ENCODE measurements at regions not wholly inside any gene's neighbourhood (a gene's known extent, or its start where the extent isn't known, plus 50 kb on each side); places are given as distances from the start of the nearest gene placed in this dataset.

- H3K4me3 ChIP-seq (ENCODE audit: control insufficient read depth, low read depth, low read length) = no peak overlapping the region
- no peak for TF ChIP-seq CTCF (IDR thresholded peaks at IDR 0.05; ENCODE audit: control insufficient read depth, insufficient read depth, low read depth, low read length, missing control alignments)
- DNase-seq (ENCODE audit: low read depth) = no peak
Measured at GRCh38 chr18:78069784-78070664, 820.4 kb downstream of the GALR1 start.

- TF ChIP-seq CTCF (IDR thresholded peaks at IDR 0.05; ENCODE audit: control insufficient read depth, insufficient read depth, low read depth, low read length, missing control alignments) = no peak
- H3K4me3 ChIP-seq (ENCODE audit: control insufficient read depth, low read depth, low read length) = no peak overlapping the region
- no peak for DNase-seq (ENCODE audit: low read depth)
Measured at GRCh38 chr18:78071166-78071710, 821.6 kb downstream of the GALR1 start.

- TF ChIP-seq CTCF (IDR thresholded peaks at IDR 0.05; ENCODE audit: control insufficient read depth, insufficient read depth, low read depth, low read length, missing control alignments) = no peak
- H3K4me3 ChIP-seq (ENCODE audit: control insufficient read depth, low read depth, low read length) = no peak overlapping the region
- DNase-seq (ENCODE audit: low read depth) = no peak
Measured at GRCh38 chr18:78071776-78072175, 822.1 kb downstream of the GALR1 start.

GRCh38 chr18:78072375-78072774 is 822.7 kb downstream of the GALR1 start:
- TF ChIP-seq CTCF (IDR thresholded peaks at IDR 0.05; ENCODE audit: control insufficient read depth, insufficient read depth, low read depth, low read length, missing control alignments) = no peak
- DNase-seq (ENCODE audit: low read depth) = no peak
- no peak overlapping the region for H3K4me3 ChIP-seq (ENCODE audit: control insufficient read depth, low read depth, low read length)

- TF ChIP-seq CTCF (IDR thresholded peaks at IDR 0.05; ENCODE audit: control insufficient read depth, insufficient read depth, low read depth, low read length, missing control alignments) = no peak
- no peak for DNase-seq (ENCODE audit: low read depth)
- no peak overlapping the region for H3K4me3 ChIP-seq (ENCODE audit: control insufficient read depth, low read depth, low read length)
Measured at GRCh38 chr18:78073275-78073674, 823.6 kb downstream of the GALR1 start.

GRCh38 chr18:78074400-78075020 is 824.9 kb downstream of the GALR1 start:
- no peak for TF ChIP-seq CTCF (IDR thresholded peaks at IDR 0.05; ENCODE audit: control insufficient read depth, insufficient read depth, low read depth, low read length, missing control alignments)
- H3K4me3 ChIP-seq (ENCODE audit: control insufficient read depth, low read depth, low read length) = no peak overlapping the region
- DNase-seq (ENCODE audit: low read depth) = no peak

Data from AG09309 (cell line).